GM19324 (cell line): ENCODE measurements at regions not wholly inside any gene's neighbourhood (a gene's known extent, or its start where the extent isn't known, plus 50 kb on each side); places are given as distances from the start of the nearest gene placed in this dataset.

Experiments used
- ATAC-seq: cut with Tn5 transposase; IDR thresholded peaks from one replicate; pipeline ENCODE4 v1.9.1; 2021; ENCODE audit warnings: mild to moderate bottlenecking, moderate library complexity; ENCODE audit not compliant: unreplicated experiment, low FRiP score

DNA sequence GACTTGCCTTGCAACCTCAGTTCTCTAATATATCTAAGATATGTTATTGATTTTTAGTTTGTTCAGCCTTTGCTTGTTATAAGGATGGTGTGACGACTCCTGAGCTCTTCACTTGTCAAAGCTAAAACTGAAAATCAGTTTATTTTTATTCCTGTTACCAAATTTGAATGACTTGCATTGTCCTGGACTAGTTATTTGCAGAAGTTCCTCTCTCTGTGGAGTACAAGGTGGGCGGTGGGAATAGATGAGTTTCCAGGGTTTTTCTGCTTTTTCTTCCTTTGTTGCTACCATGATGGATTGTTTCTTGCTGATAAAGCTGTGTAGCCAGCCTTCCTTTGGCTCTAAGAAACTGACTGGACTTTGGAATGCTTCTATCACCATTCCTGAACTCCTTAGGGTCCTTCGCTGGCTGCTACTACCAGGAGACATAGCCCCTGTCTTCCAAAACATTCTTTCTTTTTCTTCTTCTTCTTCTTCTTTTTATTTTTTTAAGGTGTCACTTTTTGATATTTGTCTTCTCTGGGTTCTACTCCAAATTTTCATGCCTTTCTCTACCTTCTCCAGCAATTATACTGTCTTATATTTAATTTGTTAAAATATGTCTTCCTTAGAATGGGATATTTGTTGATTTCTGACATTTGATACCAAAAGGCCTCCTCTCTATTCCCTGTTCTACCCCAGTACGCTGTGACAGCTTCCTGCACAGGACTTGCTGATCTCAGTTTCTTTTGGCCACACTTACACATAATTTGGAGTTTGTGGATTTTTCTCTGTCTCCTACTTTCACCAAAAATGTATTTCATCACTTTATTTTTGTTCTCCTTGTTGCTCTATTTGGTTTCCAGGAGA is 145.1 kb upstream of the THRB start:
- no peak for ATAC-seq

DNA sequence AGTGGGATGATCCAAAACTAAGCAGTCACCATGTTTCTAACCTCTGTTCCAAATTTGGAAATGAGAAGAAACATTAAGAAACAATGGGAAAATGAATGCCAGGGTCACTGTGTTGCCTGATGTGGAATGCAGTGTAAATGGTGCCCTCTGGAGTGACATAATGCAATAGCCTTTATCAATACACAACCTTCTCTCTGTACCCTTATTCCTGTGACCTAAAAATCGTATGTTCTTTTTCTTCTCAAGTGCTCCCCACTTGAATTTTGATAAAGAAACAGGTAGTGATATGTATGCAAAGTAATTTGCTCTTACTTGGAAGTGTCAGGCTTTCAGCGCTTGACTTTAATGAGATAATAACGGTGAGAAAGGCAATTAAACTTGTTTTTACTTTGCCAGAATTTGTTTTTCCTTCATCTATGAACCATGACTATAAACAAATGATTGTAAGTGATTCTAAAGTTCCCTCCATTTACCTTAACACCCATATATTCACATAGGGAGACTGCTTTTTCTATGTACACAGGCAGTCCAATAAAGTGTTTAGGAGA is 145.8 kb upstream of the THRB start:
- no peak for ATAC-seq

DNA sequence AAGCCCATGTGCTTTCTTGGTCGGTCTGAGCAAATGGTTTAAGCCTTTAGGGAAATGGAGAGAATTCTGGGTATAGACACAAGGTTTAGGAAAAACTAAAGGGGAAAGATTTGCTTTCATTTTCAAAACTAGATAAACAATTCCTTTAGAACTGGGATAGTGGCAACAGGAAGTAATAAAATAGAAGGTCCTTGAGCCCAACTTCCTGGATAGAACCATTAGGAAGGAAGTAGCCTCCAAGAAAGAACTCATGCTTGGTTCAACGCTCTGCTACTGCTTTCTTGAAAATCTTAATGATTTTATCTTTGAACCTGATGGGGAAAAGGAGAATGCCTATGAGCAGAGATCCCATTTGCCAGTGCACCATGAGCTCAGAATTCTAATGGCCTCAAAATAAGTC is 147.0 kb upstream of the THRB start:
- ATAC-seq = no peak

DNA sequence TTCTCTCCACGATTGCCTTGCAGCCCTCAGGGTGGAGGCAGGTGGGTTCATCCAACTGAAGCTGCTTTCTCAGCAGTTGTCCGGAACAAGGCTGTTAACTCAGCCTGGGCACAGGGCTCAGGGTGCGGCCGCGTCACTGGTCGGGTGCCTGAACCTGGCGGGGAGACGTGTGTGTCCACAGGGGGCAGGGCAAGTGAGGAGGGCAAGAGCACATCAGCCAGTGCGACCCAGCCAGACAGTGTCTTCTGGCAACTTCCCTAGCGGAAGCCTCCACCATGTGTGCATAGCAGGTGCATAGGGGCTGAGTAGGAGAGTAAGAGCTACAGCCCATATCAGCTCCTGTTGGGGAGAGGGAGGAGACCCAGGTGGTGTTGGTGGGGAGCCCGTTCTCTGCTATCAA is 150.4 kb upstream of the THRB start:
- no peak for ATAC-seq

DNA sequence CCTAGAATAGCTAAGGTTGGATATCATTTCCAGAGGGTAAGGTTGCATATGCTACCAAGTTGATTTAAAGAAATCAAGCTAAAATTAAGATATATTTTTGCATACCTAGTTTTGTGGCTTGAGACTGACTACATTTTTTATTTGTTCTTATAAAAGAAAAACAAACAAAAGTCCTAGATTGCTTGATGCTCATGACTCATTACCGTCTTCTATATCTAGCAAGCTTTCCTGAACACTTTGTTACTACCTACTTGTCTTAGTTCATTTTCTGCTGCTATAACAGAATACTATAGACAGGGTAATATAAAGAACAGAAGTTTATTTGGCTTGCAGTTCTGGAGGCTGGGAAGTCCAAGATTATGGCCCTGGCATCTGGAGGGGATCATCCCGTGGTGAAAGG is 152.1 kb upstream of the THRB start:
- no peak for ATAC-seq

DNA sequence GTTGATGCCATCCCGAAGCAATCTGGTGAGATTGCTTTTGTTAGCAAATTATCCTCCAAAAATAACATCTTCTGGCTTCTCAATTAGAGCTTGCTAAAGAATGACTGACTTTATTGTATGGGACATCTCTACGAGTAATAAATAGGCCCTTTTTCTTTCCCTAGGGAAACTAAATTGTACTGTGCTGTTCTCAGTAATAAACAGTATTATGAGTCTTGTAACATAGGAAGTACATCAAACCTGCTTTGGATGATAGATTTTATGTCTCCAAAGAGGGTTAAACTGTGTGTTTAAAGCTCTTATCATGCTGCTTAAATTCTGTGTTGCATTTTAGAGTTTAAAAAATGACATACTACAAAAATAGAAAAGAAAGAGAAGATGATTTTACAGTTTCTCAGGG is 153.4 kb upstream of the THRB start:
- ATAC-seq = no peak

DNA sequence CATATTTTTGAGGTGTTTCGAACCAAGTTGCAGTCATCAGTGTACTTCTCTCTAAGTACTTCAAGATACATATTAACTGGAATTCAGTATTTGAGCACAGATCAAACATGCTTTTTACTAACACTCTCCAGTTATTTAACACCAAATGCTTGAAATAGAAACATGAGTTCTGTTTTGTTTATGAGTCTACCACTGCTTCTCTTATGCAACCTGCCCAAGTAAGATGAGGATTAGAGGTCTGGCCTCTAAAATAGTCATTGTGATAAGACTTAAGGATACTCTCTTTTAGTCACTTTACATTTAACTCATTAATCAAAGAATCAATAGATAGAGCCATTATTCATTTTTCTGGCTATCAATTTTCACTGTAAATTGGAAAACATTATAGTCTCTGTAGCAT is 156.2 kb upstream of the THRB start:
- ATAC-seq = no peak

DNA sequence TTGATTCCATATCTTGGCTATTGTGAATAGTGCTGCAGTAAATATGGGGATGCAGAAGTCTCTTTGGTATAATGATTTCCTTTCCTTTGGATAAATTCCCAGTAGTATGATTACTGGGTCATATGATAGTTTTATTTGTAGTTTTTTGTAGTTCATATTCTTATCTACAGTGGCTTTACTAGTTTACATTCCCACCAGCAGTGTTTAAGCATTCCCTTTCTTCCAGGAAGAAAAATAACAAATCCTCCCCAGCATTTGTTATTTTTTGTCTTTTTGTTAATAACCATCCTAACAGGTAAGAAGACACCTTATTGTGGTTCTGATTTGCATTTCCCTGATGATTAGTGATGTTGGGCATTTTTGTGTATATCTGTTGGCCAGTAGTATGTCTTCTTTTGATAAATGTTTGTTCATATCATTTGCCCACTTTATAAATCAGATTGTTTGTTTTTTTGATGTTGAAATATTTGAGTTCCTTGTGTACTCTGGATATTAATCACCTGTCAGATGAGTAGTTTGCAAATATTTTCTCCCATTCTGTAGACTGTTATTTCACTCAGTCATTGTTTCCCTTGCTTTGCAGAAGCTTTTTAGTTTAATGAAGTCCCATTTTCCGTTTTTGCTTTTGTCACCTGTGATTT is 163.3 kb upstream of the THRB start:
- ATAC-seq = no peak

DNA sequence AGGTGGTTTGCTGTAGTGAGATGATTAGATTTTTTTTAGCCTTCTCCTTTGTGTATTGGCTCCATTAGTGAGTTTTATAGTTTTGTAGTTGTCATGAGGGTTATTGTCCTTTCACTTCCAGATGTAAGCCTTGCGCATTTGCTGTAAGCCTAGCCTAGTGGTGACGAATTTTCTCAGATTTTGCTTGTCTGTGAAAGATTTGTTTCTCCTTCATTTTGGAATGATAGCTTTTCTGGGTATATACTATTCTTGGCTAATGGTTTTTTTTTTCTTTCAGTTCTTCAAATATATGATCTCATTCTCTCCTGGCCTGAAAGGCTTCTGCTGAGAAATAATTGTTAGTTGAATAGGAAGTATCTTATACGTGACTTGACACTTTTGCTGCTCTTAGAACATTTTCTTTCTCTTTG is 166.5 kb upstream of the THRB start:
- ATAC-seq = no peak

DNA sequence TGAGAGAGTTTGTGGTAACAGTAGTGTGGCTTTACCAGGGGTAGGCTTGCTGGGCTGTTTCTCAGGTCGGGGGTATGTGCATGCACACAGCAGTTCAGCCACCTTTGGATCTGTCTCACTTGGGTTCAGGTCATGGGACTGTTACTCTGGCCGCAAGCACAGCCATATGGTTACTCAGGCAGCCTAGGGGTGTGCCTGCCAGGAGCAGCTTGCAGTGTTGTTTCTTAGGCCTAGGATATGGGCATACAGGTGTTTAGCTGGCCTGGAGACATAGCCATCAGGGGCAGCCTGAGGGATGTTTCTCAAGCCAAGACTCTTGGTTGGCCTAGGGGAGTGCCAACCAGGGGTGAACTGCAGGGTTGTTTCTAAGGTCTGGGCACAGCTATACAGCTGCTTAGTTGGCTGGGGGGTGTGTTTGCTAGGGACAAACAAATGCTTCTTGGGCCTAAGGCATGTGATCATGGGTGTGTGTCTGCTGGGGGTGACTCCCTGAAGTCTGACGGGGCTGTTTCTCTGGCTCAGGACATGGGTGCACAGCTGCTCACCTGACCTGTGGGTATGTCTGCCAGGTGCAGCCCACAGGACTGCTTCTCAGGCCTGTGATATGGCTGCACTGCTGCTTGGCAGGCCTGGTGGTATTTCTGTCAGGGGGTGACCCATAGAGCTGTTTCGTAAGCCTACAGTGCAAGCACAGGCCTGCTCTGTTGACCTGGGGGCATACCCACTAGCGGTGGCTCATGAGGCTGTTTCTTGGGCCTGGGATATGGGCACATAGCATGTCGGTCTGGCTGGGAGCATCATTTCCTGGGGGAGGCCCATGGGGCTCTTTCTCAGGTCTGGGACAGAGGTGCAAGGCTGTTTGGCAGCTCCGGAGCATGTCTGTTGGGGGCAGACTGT is 168.0 kb upstream of the THRB start:
- ATAC-seq = no peak

DNA sequence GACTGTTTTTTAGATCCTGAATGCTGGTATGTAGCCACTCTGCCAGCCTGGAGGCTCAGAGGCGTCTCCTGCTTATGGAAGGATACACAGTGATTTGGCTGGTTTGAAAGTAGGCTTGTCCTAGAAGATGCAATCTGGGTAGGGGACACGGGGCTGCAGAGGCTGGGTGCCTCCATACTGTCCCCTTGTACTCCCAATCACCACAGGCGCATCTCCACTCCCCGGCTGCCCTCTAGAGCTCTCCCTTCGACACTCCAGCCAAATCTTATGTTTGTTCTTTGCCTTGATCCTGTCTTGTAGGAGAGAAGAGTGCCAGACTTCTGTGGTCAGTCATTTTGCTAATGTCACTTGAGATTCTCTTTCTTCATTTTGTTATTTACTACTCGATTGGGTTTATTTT is 168.8 kb upstream of the THRB start:
- no peak for ATAC-seq

DNA sequence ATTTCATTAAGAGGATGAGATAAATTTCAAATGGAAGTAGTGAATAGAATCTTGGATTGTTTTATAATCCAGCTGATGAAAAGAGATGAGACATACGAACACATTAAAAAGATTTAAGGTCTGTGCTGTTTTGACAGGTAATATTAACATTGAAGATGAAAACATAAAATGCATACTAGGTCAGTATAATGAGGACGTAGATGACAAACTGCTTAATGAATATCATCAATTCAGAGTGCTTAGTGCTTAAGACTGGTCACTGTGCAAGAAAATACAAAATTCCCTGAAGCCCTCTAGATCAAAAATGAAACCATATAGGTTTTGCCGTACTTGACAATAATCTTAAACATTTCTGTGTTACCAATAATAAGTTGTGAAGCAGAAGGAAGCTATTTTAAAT is 173.4 kb upstream of the THRB start:
- ATAC-seq = no peak

DNA sequence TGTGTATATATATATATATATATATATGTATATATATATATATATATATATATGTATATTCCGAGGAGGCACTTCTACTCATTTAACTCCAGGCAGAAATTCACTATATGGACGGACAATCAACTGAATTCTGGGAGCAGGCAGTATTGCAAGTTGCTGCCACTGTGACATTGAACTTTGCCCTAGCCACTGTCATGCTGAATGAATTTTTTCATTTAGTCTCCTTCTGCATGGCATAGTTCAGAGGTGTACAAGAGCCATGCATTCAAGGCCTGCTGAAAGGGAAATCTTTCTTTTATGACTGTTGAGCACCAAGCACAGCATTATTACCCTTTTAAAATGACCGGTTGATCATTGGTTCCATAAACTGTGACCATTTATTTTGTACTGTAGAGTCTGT is 176.2 kb upstream of the THRB start:
- ATAC-seq = no peak

DNA sequence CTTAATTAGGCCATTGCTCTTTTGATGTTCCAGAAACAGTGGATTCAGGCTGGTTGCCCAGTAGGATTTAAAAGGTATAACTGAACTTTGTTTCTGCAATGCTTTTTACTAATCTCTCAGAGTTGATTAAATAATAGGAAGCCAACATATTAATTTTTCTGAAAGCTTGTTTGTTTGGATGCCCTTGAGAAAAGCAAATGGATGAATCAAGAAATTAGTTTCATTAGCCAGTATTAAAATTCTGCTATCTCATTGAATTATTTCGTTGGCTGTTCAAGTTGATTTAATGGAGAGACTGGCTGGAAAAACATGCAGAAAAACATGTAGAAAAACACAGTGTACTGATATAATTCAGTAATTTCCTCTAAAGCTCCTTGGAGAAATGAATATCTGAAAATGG is 178.9 kb upstream of the THRB start:
- ATAC-seq = no peak

DNA sequence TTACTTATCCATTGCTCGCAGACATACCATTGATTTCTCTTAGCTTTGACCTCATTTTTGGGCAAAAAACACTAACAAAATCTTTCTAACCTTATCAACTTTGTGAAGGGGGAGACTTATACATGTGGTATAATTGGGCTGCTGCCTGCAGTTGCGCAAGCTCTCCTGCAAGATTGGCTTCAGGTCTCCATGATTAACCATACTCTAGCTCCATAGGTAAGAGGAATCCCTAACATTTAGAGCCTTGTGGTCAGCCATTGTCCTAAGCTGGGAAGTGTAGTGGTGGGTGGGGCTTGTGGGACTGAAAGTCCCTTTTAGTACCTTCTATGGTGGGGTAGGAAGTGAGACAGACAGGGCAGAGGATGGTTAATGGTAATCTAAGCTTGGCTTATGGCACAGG is 179.6 kb upstream of the THRB start:
- ATAC-seq = no peak

DNA sequence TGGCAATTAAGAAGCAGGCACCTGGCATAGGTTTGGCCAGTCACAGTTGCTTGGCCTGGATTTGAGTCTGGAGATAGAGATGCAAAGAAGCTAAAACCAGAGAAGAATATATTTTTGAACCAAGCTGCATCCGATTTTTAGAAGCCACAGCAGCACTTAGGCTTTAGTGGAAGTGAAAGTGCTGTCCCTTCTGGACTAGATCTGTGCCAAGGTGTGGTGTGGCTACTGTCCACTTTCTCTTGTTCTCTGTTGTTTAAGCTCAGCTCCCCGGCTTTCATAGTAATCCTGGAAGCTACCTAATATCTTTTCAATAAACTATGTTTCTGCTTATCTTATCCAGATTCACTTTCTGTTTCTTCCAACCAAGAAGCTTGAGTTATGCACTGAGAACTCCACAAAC is 183.4 kb upstream of the THRB start:
- no peak for ATAC-seq

DNA sequence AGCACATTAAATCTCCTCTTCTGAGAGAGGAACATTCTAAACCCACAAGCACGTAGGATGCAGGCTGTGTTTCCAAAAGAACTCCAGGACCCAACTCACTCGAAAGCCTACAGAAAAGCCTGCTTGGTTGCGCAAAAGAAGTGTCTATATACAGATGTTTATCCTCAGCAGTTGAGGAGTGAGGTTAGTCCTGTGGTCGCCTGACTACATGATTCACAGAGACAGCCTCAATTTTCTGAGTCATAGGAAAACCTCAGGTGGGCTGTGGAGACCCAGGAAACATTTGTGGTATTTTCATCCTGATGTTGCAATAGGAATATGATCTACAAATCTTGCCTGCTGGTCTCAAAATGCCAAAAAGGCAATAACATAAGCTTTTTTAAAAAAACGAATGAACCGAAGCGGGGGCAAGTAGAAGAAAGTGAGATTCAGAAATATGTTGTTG is 183.8 kb upstream of the THRB start:
- no peak for ATAC-seq

DNA sequence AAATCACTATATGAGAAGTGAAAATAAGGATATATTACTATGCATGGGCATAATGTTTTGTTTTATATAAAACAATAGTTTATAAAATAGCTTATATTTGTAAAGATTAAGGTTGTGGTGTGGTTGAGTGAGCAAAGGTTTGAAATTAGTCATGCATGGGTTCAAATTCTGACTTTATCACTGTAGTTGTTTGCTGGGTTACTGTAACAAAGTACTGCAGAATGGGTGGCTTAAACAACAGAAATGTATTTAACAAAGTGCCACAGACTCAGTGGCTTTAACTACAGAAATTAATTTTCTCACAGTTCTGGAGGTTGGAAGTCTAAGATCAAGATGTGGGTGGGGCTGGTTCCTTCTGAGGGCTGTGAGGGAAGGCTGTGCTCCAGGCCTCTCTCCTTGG is 184.8 kb upstream of the THRB start:
- ATAC-seq = no peak

DNA sequence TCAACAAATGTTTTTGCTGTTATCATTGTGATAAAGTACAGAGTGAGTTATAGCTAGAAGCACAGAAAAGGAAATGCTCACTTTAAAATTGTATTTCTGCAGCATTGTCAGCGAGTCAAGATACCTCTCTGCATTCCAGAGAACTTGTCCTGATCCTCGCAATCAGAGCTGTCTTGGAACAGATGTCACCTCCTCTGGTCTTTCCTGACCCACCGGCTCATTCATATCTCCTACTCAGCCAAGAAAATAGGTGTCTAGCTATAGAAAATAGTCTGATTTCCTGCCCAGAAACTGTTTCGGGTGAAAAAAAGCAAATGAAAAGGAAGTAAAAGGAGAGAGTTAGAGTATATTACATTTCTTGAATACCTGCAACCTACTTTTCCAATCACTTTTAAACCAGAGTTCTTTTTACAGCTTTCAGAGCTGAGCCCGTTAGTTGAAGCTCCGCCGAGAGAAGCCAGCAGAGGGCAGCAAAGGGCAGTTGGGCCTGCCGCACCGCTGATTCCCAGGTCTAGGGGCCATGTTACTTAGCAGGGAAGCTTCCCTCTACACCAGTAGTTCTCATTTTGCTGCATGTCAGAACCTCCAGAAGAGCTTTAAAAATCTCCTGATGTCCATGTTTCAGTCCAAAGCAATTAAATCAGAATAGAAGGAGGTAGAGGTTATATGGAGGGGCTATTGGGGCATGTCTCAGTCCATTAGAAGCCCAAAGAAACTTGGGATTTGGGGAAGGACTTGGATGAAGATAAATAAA is 185.7 kb upstream of the THRB start:
- peak; percentile 78 for ATAC-seq

DNA sequence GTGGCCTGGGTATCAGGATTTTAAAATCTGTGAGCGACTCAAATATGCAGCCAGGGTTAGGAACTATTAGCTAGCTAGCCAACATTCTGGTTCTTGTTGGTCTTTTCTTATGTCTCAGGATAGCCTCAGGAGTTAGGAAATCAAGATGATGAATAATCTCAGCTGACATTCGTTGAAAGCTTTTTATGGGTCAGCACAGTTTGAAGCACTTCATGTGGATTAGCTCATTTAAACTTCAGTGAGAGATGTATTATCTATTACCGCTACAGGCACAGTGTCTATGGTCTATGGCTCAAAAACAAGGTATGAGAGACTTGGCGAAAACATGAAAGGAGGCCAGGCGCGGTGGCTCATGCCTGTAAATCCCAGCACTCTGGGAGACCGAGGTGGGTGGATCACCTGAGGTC is 187.5 kb upstream of the THRB start:
- no peak for ATAC-seq
